Mesendoderm (in vitro differentiated cells): ENCODE measurements at regions not wholly inside any gene's neighbourhood (a gene's known extent, or its start where the extent isn't known, plus 50 kb on each side); places are given as distances from the start of the nearest gene placed in this dataset. TPM values are rescaled to one million over a fixed set of nuclear protein-coding genes. Genes with fewer than 3 reads are reported as not detected.

Experiments used
- DNase-seq: peaks from one replicate; pipeline ENCODE4 v3.0.0; 2013
- H2AK5ac ChIP-seq: 2 replicates; pipeline ENCODE4 v1.6.1; 2013; ENCODE audit warnings: low read length, inconsistent platforms
- H2BK120ac ChIP-seq: 2 replicates; pipeline ENCODE4 v1.6.1; 2013; ENCODE audit warnings: low read depth, mild to moderate bottlenecking, low read length, moderate library complexity, mixed read lengths
- H2BK15ac ChIP-seq: replicated peaks from 2 replicates; pipeline ENCODE4 v1.6.1; 2013; ENCODE audit warnings: low read depth, mild to moderate bottlenecking, moderate library complexity
- H2BK5ac ChIP-seq: 2 replicates; pipeline ENCODE4 v1.6.1; 2013; ENCODE audit warnings: low read length, inconsistent platforms
- H3K18ac ChIP-seq: 2 replicates; pipeline ENCODE4 v1.6.1; 2013; ENCODE audit warnings: mild to moderate bottlenecking, low read length, mixed read lengths
- H3K23ac ChIP-seq: one replicate; pipeline ENCODE4 v1.6.1; 2013; ENCODE audit warnings: low read length
- H3K27ac ChIP-seq: 2 replicates; pipeline ENCODE4 v1.5.1; 2013; ENCODE audit warnings: low read depth, mild to moderate bottlenecking, inconsistent platforms, low read length, moderate library complexity
- H3K27me3 ChIP-seq: 2 replicates; pipeline ENCODE4 v1.6.1; 2013; ENCODE audit warnings: low read length, control low read depth, mild to moderate bottlenecking, inconsistent platforms; ENCODE audit not compliant: insufficient read depth, poor library complexity
- H3K36me3 ChIP-seq: 2 replicates; pipeline ENCODE4 v1.6.1; 2013; ENCODE audit warnings: low read length, inconsistent platforms; ENCODE audit not compliant: control insufficient read depth, insufficient read depth
- H3K4ac ChIP-seq: one replicate; pipeline ENCODE4 v1.6.1; 2013; ENCODE audit warnings: low read depth, mild to moderate bottlenecking, low read length, moderate library complexity
- H3K4me1 ChIP-seq: 2 replicates; pipeline ENCODE4 v1.6.1; 2013; ENCODE audit warnings: low read depth, low read length, inconsistent platforms; ENCODE audit not compliant: control insufficient read depth
- H3K4me2 ChIP-seq: 2 replicates; pipeline ENCODE4 v1.6.1; 2013; ENCODE audit warnings: low read length
- H3K4me3 ChIP-seq: 2 replicates; pipeline ENCODE4 v1.5.1; 2013; ENCODE audit warnings: mild to moderate bottlenecking, low read length
- H3K56ac ChIP-seq: one replicate; pipeline ENCODE4 v1.6.1; 2013; ENCODE audit warnings: low read length
- H3K79me1 ChIP-seq: 2 replicates; pipeline ENCODE4 v1.6.1; 2013; ENCODE audit warnings: low read length, inconsistent platforms
- H3K79me2 ChIP-seq: 2 replicates; pipeline ENCODE4 v1.6.1; 2013; ENCODE audit warnings: mild to moderate bottlenecking, low read length; ENCODE audit not compliant: control insufficient read depth, insufficient read depth
- H3K9ac ChIP-seq: 2 replicates; pipeline ENCODE4 v1.6.1; 2013; ENCODE audit warnings: low read length, inconsistent platforms
- H4K5ac ChIP-seq: one replicate; pipeline ENCODE4 v1.6.1; 2013; ENCODE audit warnings: low read length
- H4K8ac ChIP-seq: one replicate; pipeline ENCODE4 v1.6.1; 2013; ENCODE audit warnings: low read depth, mild to moderate bottlenecking, control low read depth, low read length, moderate library complexity
- WGBS: extraction: QIAGEN DNeasy Blood & Tissue Kit; methylation state at CpG from one replicate; pipeline ENCODE4 v1.1.7; 2013; ENCODE audit warnings: low lambda C conversion rate, missing lambda C conversion rate; ENCODE audit not compliant: insufficient coverage; ENCODE audit errors: extremely low coverage; 5-methylcytosine and 5-hydroxymethylcytosine counted together
- small RNA-seq: library from polyadenylated mRNA; stranded (forward); fragments of <200 nt; extraction: miRNeasy Mini kit (QIAGEN cat#:217004); gene quantifications from one replicate; pipeline ENCODE3, GENCODE V24; 2013; ENCODE audit not compliant: insufficient read depth

DNA sequence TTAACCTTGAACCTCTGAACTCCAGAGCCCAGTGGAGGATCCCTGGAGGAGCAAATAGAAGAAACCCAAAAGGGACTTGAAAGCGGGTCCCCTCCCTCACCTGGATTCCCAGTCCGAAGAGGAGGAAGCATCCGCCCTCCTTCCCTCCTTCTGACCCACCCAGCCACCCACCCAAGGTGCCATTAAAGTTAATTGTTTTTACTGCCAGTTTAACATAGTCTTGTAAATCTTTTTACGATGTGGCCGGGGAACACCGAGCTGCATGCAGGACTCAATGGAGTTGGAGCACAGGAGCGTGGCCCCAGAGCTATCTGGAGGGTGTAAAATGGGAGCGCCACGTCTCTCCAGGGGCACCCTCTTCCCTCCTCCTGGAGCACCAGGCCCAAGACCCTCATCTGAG is 49.9 kb upstream of the TBX3 start:
- DNase-seq: no peak
- no peaks in the 10 kb centered on the region for H3K79me1 ChIP-seq
- H2BK120ac ChIP-seq: no peak overlapping the region
- no peak overlapping the region for H3K23ac ChIP-seq
- H3K4me3 ChIP-seq: no peak overlapping the region
- H2BK5ac ChIP-seq: no peak overlapping the region
- no peaks in the 10 kb centered on the region for H3K4me1 ChIP-seq
- no peaks in the 10 kb centered on the region for H3K36me3 ChIP-seq
- no peak overlapping the region for H3K4ac ChIP-seq
- no peak overlapping the region for H3K9ac ChIP-seq
- no CpG with 5 or more reads among the region's 9 CpGs for WGBS
- H4K5ac ChIP-seq: no peak overlapping the region
- H3K79me2 ChIP-seq: no peaks in the 10 kb centered on the region
- H3K18ac ChIP-seq: no peak overlapping the region
- no peak overlapping the region for H3K4me2 ChIP-seq
- H4K8ac ChIP-seq: no peak overlapping the region
- no peak overlapping the region for H2BK15ac ChIP-seq
- H3K27me3 ChIP-seq: no peaks in the 10 kb centered on the region
- H2AK5ac ChIP-seq: no peak overlapping the region
- H3K56ac ChIP-seq: no peak overlapping the region
- no peak overlapping the region for H3K27ac ChIP-seq

Small RNAs in the stretch of these regions (small RNA-seq; reads per million reads assigned to genes)
- not detected for gene AC009804.1
- gene RF00275: not detected
- gene RF00443: not detected
- not detected for gene RN7SL865P
